ENCODE measurements at regions not wholly inside any gene's neighbourhood (a gene's known extent, or its start where the extent isn't known, plus 50 kb on each side); places are given as distances from the start of the nearest gene placed in this dataset.

DNA sequence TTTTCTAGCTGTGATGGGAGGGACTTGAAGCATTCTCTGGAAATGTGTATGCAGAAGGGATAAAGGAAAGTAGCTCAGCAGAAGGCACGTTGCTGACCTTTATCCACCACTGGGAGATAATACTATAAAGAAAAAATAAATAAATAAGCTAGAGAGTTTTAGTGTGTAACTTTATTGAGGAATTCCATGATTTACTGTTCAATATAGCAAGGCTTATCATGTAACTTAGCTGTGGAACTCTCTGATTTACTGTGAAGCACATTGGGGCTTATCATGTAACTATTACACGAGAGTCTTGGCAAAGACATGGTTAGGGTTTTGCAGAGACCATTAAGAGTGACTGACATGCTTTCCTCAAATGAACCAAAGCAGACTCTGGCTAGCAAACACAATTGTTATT is 316.1 kb upstream of the SNX7 start:
- TF ChIP-seq, protein P1, sequence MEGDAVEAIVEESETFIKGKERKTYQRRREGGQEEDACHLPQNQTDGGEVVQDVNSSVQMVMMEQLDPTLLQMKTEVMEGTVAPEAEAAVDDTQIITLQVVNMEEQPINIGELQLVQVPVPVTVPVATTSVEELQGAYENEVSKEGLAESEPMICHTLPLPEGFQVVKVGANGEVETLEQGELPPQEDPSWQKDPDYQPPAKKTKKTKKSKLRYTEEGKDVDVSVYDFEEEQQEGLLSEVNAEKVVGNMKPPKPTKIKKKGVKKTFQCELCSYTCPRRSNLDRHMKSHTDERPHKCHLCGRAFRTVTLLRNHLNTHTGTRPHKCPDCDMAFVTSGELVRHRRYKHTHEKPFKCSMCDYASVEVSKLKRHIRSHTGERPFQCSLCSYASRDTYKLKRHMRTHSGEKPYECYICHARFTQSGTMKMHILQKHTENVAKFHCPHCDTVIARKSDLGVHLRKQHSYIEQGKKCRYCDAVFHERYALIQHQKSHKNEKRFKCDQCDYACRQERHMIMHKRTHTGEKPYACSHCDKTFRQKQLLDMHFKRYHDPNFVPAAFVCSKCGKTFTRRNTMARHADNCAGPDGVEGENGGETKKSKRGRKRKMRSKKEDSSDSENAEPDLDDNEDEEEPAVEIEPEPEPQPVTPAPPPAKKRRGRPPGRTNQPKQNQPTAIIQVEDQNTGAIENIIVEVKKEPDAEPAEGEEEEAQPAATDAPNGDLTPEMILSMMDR (IDR thresholded peaks at IDR 0.05; ENCODE audit: insufficient read depth, low read length) = no peak
- TF ChIP-seq, protein P2, sequence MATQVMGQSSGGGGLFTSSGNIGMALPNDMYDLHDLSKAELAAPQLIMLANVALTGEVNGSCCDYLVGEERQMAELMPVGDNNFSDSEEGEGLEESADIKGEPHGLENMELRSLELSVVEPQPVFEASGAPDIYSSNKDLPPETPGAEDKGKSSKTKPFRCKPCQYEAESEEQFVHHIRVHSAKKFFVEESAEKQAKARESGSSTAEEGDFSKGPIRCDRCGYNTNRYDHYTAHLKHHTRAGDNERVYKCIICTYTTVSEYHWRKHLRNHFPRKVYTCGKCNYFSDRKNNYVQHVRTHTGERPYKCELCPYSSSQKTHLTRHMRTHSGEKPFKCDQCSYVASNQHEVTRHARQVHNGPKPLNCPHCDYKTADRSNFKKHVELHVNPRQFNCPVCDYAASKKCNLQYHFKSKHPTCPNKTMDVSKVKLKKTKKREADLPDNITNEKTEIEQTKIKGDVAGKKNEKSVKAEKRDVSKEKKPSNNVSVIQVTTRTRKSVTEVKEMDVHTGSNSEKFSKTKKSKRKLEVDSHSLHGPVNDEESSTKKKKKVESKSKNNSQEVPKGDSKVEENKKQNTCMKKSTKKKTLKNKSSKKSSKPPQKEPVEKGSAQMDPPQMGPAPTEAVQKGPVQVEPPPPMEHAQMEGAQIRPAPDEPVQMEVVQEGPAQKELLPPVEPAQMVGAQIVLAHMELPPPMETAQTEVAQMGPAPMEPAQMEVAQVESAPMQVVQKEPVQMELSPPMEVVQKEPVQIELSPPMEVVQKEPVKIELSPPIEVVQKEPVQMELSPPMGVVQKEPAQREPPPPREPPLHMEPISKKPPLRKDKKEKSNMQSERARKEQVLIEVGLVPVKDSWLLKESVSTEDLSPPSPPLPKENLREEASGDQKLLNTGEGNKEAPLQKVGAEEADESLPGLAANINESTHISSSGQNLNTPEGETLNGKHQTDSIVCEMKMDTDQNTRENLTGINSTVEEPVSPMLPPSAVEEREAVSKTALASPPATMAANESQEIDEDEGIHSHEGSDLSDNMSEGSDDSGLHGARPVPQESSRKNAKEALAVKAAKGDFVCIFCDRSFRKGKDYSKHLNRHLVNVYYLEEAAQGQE (IDR thresholded peaks at IDR 0.05; ENCODE audit: insufficient replicate concordance, low read depth) = no peak
